Sigmoid colon (tissue), 4 donors: ENCODE measurements at regions not wholly inside any gene's neighbourhood (a gene's known extent, or its start where the extent isn't known, plus 50 kb on each side); places are given as distances from the start of the nearest gene placed in this dataset.

Experiments used
- POLR2A ChIP-seq, 2 donors: fragments of 450-650 bp; IDR thresholded peaks; one replicate each; pipeline ENCODE4 v1.6.1; 2016; ENCODE audit warnings: antibody characterized with exemption in 2 of 2, mild to moderate bottlenecking in 2 of 2, moderate library complexity in 2 of 2
- POLR2AphosphoS5 ChIP-seq, 4 donors: sonication (generic); formaldehyde crosslinking; IDR thresholded peaks; one replicate each; pipeline ENCODE4 v1.6.1; 2017; ENCODE audit warnings: antibody characterized with exemption in 4 of 4
- TF ChIP-seq, protein P1 (sequence below), 4 experiments: fragments of 450-650 bp in 3 of 4; fragments of 200-600 bp in 1 of 4; IDR thresholded peaks; one replicate each; pipeline ENCODE4 v1.5.1; 2016 to 2019; ENCODE audit warnings: antibody characterized with exemption in 4 of 4, mild to moderate bottlenecking in 3 of 4, moderate library complexity in 2 of 4

- TF ChIP-seq, protein P1, sequence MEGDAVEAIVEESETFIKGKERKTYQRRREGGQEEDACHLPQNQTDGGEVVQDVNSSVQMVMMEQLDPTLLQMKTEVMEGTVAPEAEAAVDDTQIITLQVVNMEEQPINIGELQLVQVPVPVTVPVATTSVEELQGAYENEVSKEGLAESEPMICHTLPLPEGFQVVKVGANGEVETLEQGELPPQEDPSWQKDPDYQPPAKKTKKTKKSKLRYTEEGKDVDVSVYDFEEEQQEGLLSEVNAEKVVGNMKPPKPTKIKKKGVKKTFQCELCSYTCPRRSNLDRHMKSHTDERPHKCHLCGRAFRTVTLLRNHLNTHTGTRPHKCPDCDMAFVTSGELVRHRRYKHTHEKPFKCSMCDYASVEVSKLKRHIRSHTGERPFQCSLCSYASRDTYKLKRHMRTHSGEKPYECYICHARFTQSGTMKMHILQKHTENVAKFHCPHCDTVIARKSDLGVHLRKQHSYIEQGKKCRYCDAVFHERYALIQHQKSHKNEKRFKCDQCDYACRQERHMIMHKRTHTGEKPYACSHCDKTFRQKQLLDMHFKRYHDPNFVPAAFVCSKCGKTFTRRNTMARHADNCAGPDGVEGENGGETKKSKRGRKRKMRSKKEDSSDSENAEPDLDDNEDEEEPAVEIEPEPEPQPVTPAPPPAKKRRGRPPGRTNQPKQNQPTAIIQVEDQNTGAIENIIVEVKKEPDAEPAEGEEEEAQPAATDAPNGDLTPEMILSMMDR (IDR thresholded peaks at IDR 0.05): no peak
- TF ChIP-seq POLR2A (IDR thresholded peaks at IDR 0.05) (no peak), POLR2AphosphoS5 (IDR thresholded peaks at IDR 0.05) (no peak)
Observed at GRCh38 chr5:174340226-174340625, 294.7 kb downstream of the NSG2 start.
